ENCODE measurements at regions not wholly inside any gene's neighbourhood (a gene's known extent, or its start where the extent isn't known, plus 50 kb on each side); places are given as distances from the start of the nearest gene placed in this dataset.

DNA sequence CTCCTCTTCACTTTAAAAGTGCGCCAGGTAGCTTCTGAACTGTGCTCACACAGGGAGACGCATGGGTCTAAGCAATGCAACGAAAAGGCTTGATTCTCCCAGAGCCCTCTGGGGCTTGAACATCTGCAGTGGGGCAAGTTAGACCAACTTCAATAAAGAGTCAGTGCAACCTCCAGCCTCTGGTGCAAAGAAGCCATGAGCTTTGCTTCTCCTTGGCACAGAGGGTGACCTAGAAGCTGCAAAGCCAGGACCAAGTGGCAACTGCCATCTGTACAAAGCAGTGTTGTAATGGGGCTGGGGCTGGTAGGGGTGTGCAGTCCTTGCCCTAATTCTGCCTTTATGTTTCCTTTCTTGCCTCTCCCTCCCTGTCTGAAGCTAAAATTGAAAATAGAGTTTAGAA, 219.0 kb upstream of the CD96 start:
- H3K4me3 Mint-ChIP-seq: no peak overlapping the region
- peaks cover 37% of the 10 kb centered on the region for H3K4me1 Mint-ChIP-seq (ENCODE audit: low read depth)
- H3K27ac Mint-ChIP-seq: no peak overlapping the region
- H3K9me3 Mint-ChIP-seq: no peaks in the 10 kb centered on the region
- H3K27me3 Mint-ChIP-seq: no peaks in the 10 kb centered on the region
- H3K36me3 Mint-ChIP-seq (ENCODE audit: low read depth): no peaks in the 10 kb centered on the region

- H3K36me3 Mint-ChIP-seq (ENCODE audit: low read depth): no peaks in the 10 kb centered on the region
- peak overlapping the region; percentile 65 for H3K4me3 Mint-ChIP-seq
- H3K27ac Mint-ChIP-seq: peak overlapping the region; percentile 76
- H3K9me3 Mint-ChIP-seq: no peaks in the 10 kb centered on the region
- no peaks in the 10 kb centered on the region for H3K27me3 Mint-ChIP-seq
- H3K4me1 Mint-ChIP-seq (ENCODE audit: low read depth): peaks cover 37% of the 10 kb centered on the region
Observed at GRCh38 chr3:111324151-111324550, 217.8 kb upstream of the CD96 start.

- peaks cover 37% of the 10 kb centered on the region for H3K4me1 Mint-ChIP-seq (ENCODE audit: low read depth)
- H3K9me3 Mint-ChIP-seq: no peaks in the 10 kb centered on the region
- no peaks in the 10 kb centered on the region for H3K27me3 Mint-ChIP-seq
- no peaks in the 10 kb centered on the region for H3K36me3 Mint-ChIP-seq (ENCODE audit: low read depth)
- H3K4me3 Mint-ChIP-seq: peak overlapping the region; percentile 65
- peak overlapping the region; percentile 76 for H3K27ac Mint-ChIP-seq
Observed at GRCh38 chr3:111324645-111325044, 217.4 kb upstream of the CD96 start.

GRCh38 chr3:111325160-111325718, 216.8 kb upstream of the CD96 start:
- H3K27me3 Mint-ChIP-seq: no peaks in the 10 kb centered on the region
- peak overlapping the region; percentile 65 for H3K4me3 Mint-ChIP-seq
- no peak overlapping the region for H3K27ac Mint-ChIP-seq
- no peaks in the 10 kb centered on the region for H3K36me3 Mint-ChIP-seq (ENCODE audit: low read depth)
- H3K9me3 Mint-ChIP-seq: no peaks in the 10 kb centered on the region
- H3K4me1 Mint-ChIP-seq (ENCODE audit: low read depth): peaks cover 37% of the 10 kb centered on the region

GRCh38 chr3:111326144-111326995, 215.6 kb upstream of the CD96 start:
- Mint-ChIP-seq H3K27me3 (no peaks in the 10 kb centered on the region), H3K9me3 (no peaks in the 10 kb centered on the region), H3K4me3 (peak overlapping the region; percentile 47), H3K36me3 (ENCODE audit: low read depth) (no peaks in the 10 kb centered on the region), H3K4me1 (ENCODE audit: low read depth) (peaks cover 37% of the 10 kb centered on the region), H3K27ac (peak overlapping the region; percentile 80)

GRCh38 chr3:111331306-111331705, 210.7 kb upstream of the CD96 start:
- Mint-ChIP-seq H3K4me3 (no peak overlapping the region), H3K4me1 (ENCODE audit: low read depth) (peaks cover 23% of the 10 kb centered on the region), H3K27ac (no peak overlapping the region), H3K9me3 (no peaks in the 10 kb centered on the region), H3K36me3 (ENCODE audit: low read depth) (no peaks in the 10 kb centered on the region), H3K27me3 (no peaks in the 10 kb centered on the region)

GRCh38 chr3:111331912-111332311, 210.1 kb upstream of the CD96 start:
- Mint-ChIP-seq H3K4me3 (no peak overlapping the region), H3K27me3 (no peaks in the 10 kb centered on the region), H3K36me3 (ENCODE audit: low read depth) (no peaks in the 10 kb centered on the region), H3K9me3 (no peaks in the 10 kb centered on the region), H3K27ac (no peak overlapping the region), H3K4me1 (ENCODE audit: low read depth) (peaks cover 24% of the 10 kb centered on the region)

GRCh38 chr3:111332488-111333080, 209.4 kb upstream of the CD96 start:
- Mint-ChIP-seq H3K36me3 (ENCODE audit: low read depth) (no peaks in the 10 kb centered on the region), H3K9me3 (no peaks in the 10 kb centered on the region), H3K4me1 (ENCODE audit: low read depth) (peaks cover 29% of the 10 kb centered on the region), H3K27ac (no peak overlapping the region), H3K27me3 (no peaks in the 10 kb centered on the region), H3K4me3 (no peak overlapping the region)

- Mint-ChIP-seq H3K9me3 (no peaks in the 10 kb centered on the region), H3K27ac (no peak overlapping the region), H3K4me1 (ENCODE audit: low read depth) (peaks cover 35% of the 10 kb centered on the region), H3K36me3 (ENCODE audit: low read depth) (no peaks in the 10 kb centered on the region), H3K4me3 (no peak overlapping the region), H3K27me3 (no peaks in the 10 kb centered on the region)
Observed at GRCh38 chr3:111333642-111334041, 208.4 kb upstream of the CD96 start.

- H3K4me1 Mint-ChIP-seq (ENCODE audit: low read depth): peaks cover 35% of the 10 kb centered on the region
Observed at GRCh38 chr3:111335512-111336303, 206.3 kb upstream of the CD96 start.

GRCh38 chr3:111336511-111336910, 205.5 kb upstream of the CD96 start:
- Mint-ChIP-seq H3K4me1 (ENCODE audit: low read depth) (peaks cover 35% of the 10 kb centered on the region), H3K9me3 (peaks cover 8% of the 10 kb centered on the region), H3K36me3 (ENCODE audit: low read depth) (peaks cover 6% of the 10 kb centered on the region), H3K27ac (no peak overlapping the region), H3K27me3 (no peaks in the 10 kb centered on the region), H3K4me3 (no peak overlapping the region)

More at GRCh38 chr3:111335512-111336303, 206.3 kb upstream of the CD96 start:
- Mint-ChIP-seq H3K36me3 (ENCODE audit: low read depth) (peaks cover 6% of the 10 kb centered on the region), H3K27me3 (no peaks in the 10 kb centered on the region), H3K4me3 (no peak overlapping the region), H3K27ac (no peak overlapping the region), H3K9me3 (peaks cover 8% of the 10 kb centered on the region)

DNA sequence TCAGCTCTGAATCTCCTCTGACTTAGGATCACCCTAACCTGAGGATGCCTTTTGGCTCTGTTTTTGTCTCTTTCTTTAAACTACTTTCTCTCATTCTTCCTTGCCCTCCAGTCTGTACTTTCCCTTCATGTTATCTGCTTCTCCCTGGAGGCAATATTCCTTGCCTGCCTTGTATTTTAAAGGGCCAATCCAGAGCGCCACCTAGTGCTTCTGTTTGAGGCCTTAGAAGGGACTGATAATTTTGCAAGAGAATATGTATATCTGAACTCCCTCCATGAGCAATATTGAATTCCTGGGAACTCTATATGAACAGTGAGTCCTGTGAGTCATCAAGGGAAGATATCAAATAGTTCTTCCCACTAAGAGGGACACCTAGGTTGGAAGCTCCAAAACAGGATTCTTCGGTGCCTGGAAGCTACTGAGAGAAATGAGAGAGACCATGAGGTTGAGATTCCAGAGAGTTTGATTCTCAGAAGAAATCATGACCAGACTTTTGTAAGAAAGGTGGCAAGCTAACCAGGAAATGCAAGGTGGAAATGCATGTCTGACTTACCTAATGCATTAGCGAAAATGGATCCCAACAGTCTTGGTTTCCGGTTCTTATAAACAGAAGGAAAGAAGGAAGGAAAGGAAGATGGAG, 203.8 kb upstream of the CD96 start:
- Mint-ChIP-seq H3K9me3 (peaks cover 8% of the 10 kb centered on the region), H3K4me1 (ENCODE audit: low read depth) (peaks cover 28% of the 10 kb centered on the region), H3K4me3 (no peak overlapping the region), H3K36me3 (ENCODE audit: low read depth) (peaks cover 6% of the 10 kb centered on the region), H3K27ac (no peak overlapping the region), H3K27me3 (no peaks in the 10 kb centered on the region)

DNA sequence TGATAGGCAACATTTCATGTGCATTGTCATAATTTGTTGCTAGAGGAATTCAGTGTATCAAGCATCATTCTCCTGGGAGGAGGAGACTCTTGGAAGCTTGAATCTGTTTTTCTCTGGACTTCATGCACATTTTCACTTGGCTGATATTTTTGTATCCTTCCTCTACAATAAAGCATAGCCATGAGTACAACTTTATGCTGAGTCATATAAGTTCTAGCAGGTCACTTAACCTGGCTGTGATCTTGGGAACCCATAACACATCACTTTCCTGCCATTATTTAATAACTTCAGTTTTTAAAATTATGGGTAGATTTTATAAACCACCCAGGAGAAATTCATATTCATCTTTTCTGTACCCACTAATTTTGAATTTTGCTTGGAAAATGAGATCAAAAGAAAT, 203.0 kb upstream of the CD96 start:
- Mint-ChIP-seq H3K27ac (no peak overlapping the region), H3K36me3 (ENCODE audit: low read depth) (peaks cover 6% of the 10 kb centered on the region), H3K27me3 (no peaks in the 10 kb centered on the region), H3K9me3 (peaks cover 8% of the 10 kb centered on the region), H3K4me3 (no peak overlapping the region), H3K4me1 (ENCODE audit: low read depth) (peaks cover 28% of the 10 kb centered on the region)

DNA sequence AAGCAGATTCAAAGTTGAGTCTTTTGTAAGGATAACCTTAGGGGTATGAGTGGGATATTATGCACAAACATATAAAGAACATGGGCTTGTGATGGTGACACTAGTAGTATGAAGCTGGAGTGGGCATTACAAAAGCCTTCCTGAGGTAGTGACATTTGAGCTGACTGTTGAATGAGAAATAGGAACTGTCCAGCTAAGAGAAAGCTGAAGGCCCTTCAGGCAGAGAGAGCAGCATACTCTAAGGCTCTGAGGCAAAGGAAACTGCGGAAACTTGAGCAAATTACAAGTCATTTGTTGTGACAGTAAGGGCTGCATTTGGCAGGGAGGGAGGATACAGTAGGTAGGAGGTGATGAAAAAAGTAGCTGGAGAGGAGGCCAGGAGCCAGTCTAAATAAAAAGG, 190.7 kb upstream of the CD96 start:
- Mint-ChIP-seq H3K4me3 (no peak overlapping the region), H3K36me3 (ENCODE audit: low read depth) (no peaks in the 10 kb centered on the region), H3K4me1 (ENCODE audit: low read depth) (no peaks in the 10 kb centered on the region), H3K9me3 (peaks cover 13% of the 10 kb centered on the region), H3K27me3 (no peaks in the 10 kb centered on the region), H3K27ac (no peak overlapping the region)

Measured in stimulated activated naive CD8-positive, alpha-beta T cell treated with anti-CD3 and anti-CD28 coated beads, Interleukin-15, Interleukin-2, amounts not matched to agents 100 ng/mL and 50 ng/mL, for 24 hours (primary cell).